SK-N-SH (cell line): ENCODE measurements at regions not wholly inside any gene's neighbourhood (a gene's known extent, or its start where the extent isn't known, plus 50 kb on each side); places are given as distances from the start of the nearest gene placed in this dataset.
"Not testable (repeated sequence)": the region's sequence is repeated elsewhere in the genome, so short reads cannot be mapped to it uniquely, and the experiment has no call there.

Source experiments
- CHD2 ChIP-seq: fragments of 150-350 bp; IDR thresholded peaks from 2 replicates; pipeline ENCODE4 v1.6.1; 2018; ENCODE audit warnings: low read length; ENCODE audit not compliant: partially characterized antibody
- EP300 ChIP-seq, 2 experiments: IDR thresholded peaks; 2 replicates each; pipeline versions ENCODE4 v1.4.0 to v1.6.1; 2012; ENCODE audit warnings: borderline replicate concordance in 1 of 2, low read depth in 1 of 2, low read length in 1 of 2
- GABPA ChIP-seq: IDR thresholded peaks from 2 replicates; pipeline ENCODE4 v1.4.0; 2012; ENCODE audit warnings: low read depth, mild to moderate bottlenecking
- GATA2 ChIP-seq: sonication (generic); formaldehyde crosslinking; IDR thresholded peaks from 2 replicates; pipeline ENCODE4 v1.5.0; 2020; ENCODE audit warnings: mild to moderate bottlenecking, missing genetic modification reagents
- MXI1 ChIP-seq: IDR thresholded peaks from 2 replicates; pipeline ENCODE4 v1.6.1; 2012; ENCODE audit warnings: mild to moderate bottlenecking, low read depth, low read length, improper control_type of control experiment
- NFIC ChIP-seq: IDR thresholded peaks from 2 replicates; pipeline ENCODE4 v1.4.0; 2012; ENCODE audit warnings: borderline replicate concordance
- POLR2AphosphoS5 ChIP-seq: IDR thresholded peaks from 2 replicates; pipeline ENCODE4 v1.6.1; 2012; ENCODE audit warnings: low read depth, low read length
- RAD21 ChIP-seq: IDR thresholded peaks from 2 replicates; pipeline ENCODE4 v1.6.1; 2012; ENCODE audit warnings: mild to moderate bottlenecking, low read length
- REST ChIP-seq: IDR thresholded peaks from 2 replicates; pipeline ENCODE4 v1.6.1; 2012; ENCODE audit warnings: mild to moderate bottlenecking, low read depth, low read length, moderate library complexity
- SMC3 ChIP-seq: IDR thresholded peaks from 2 replicates; pipeline ENCODE4 v1.6.1; 2012; ENCODE audit warnings: low read depth, low read length, improper control_type of control experiment
- TAF1 ChIP-seq: IDR thresholded peaks from 2 replicates; pipeline ENCODE4 v1.6.1; 2012; ENCODE audit warnings: low read depth, mild to moderate bottlenecking, low read length, moderate library complexity, borderline replicate concordance
- USF2 ChIP-seq: fragments of 150-350 bp; IDR thresholded peaks from 2 replicates; pipeline ENCODE4 v1.6.1; 2017; ENCODE audit warnings: antibody characterized with exemption, low read length, low read depth, borderline replicate concordance
- YY1 ChIP-seq: IDR thresholded peaks from 2 replicates; pipeline ENCODE4 v1.4.0; 2012; ENCODE audit warnings: low read depth, mild to moderate bottlenecking
- TF ChIP-seq, protein P1 (sequence below): fragments of 200-600 bp; sonication (generic); IDR thresholded peaks from 2 replicates; pipeline ENCODE4 v1.6.1; 2017; ENCODE audit warnings: antibody characterized with exemption, mild to moderate bottlenecking, moderate library complexity

DNA sequence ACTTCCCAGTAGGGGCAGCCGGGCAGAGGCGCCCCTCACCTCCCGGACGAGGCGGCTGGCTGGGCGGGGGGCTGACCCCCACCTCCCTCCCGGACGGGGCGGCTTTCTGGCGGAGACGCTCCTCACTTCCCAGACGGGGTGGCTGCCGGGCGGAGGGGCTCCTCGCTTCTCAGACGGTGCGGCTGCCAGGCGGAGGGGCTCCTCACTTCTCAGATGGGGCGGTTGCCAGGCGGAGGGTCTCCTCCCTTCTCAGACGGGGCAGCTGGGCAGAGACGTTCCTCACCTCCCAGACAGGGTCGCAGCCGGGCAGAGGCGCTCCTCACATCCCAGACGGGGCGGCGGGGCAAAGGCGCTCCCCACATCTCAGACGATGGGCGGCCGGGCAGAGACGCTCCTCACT is 407.8 kb downstream of the GPAT3 start:
- TF ChIP-seq, protein P1, sequence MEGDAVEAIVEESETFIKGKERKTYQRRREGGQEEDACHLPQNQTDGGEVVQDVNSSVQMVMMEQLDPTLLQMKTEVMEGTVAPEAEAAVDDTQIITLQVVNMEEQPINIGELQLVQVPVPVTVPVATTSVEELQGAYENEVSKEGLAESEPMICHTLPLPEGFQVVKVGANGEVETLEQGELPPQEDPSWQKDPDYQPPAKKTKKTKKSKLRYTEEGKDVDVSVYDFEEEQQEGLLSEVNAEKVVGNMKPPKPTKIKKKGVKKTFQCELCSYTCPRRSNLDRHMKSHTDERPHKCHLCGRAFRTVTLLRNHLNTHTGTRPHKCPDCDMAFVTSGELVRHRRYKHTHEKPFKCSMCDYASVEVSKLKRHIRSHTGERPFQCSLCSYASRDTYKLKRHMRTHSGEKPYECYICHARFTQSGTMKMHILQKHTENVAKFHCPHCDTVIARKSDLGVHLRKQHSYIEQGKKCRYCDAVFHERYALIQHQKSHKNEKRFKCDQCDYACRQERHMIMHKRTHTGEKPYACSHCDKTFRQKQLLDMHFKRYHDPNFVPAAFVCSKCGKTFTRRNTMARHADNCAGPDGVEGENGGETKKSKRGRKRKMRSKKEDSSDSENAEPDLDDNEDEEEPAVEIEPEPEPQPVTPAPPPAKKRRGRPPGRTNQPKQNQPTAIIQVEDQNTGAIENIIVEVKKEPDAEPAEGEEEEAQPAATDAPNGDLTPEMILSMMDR = not testable (repeated sequence)
- TF ChIP-seq TAF1; REST; YY1; USF2; GABPA; POLR2AphosphoS5; NFIC; RAD21; CHD2; EP300 (IDR thresholded peaks at IDR 0.05; ENCODE audit: borderline replicate concordance in 1 of 2, low read depth in 1 of 2, low read length in 1 of 2); MXI1; GATA2 (CRISPR knock-in tag); SMC3: not testable (repeated sequence)
